Liver (tissue), 8 donors: ENCODE measurements at regions not wholly inside any gene's neighbourhood (a gene's known extent, or its start where the extent isn't known, plus 50 kb on each side); places are given as distances from the start of the nearest gene placed in this dataset.

Experiments used
- DNase-seq: peaks from one replicate; pipeline ENCODE4 v3.0.0-alpha.2; 2017; ENCODE audit warnings: low spot score
- H3K27ac ChIP-seq, 2 donors: one replicate each; pipeline ENCODE4 v1.7.0; 2013; ENCODE audit warnings: inconsistent platforms in 2 of 2, low read length in 2 of 2, control low read depth in 1 of 2, low read depth in 1 of 2, mild to moderate bottlenecking in 1 of 2
- H3K27me3 ChIP-seq, 4 donors: one replicate each; pipeline versions ENCODE4 v1.6.1 to v1.7.0; 2013; ENCODE audit warnings: low read length in 3 of 4, inconsistent platforms in 1 of 4, mild to moderate bottlenecking in 1 of 4, moderate library complexity in 1 of 4; ENCODE audit not compliant: control insufficient read depth in 4 of 4, insufficient read depth in 4 of 4
- H3K36me3 ChIP-seq, 4 donors: one replicate each; pipeline versions ENCODE4 v1.6.1 to v1.7.0; 2013; ENCODE audit warnings: low read length in 3 of 4, mild to moderate bottlenecking in 3 of 4, low read depth in 1 of 4, moderate library complexity in 1 of 4; ENCODE audit not compliant: control insufficient read depth in 4 of 4, insufficient read depth in 3 of 4
- H3K4me1 ChIP-seq, 4 donors: one replicate each; pipeline versions ENCODE4 v1.6.1 to v1.7.0; 2013; ENCODE audit warnings: low read length in 3 of 4, mild to moderate bottlenecking in 3 of 4, moderate library complexity in 1 of 4; ENCODE audit not compliant: control insufficient read depth in 4 of 4, insufficient read depth in 4 of 4
- H3K4me3 ChIP-seq, 3 donors: one replicate each; pipeline versions ENCODE4 v1.6.1 to v1.7.0; 2013; ENCODE audit warnings: low read length in 3 of 3, control low read depth in 1 of 3, low read depth in 1 of 3, mild to moderate bottlenecking in 1 of 3
- H3K9ac ChIP-seq, 2 donors: one replicate each; pipeline ENCODE4 v1.7.0; 2013; ENCODE audit warnings: low read length in 2 of 2, mild to moderate bottlenecking in 2 of 2, moderate library complexity in 2 of 2, control low read depth in 1 of 2, low read depth in 1 of 2
- H3K9me3 ChIP-seq, 4 donors: one replicate each; pipeline versions ENCODE4 v1.6.1 to v1.7.0; 2013; ENCODE audit warnings: low read length in 3 of 4; ENCODE audit not compliant: control insufficient read depth in 4 of 4
- CTCF ChIP-seq: fragments of 150-350 bp; IDR thresholded peaks from 2 replicates; pipeline ENCODE4 v1.5.1; 2017; ENCODE audit warnings: improper control_type of control experiment, low read depth, low read length; ENCODE audit not compliant: missing input control
- EGR1 ChIP-seq, 2 donors: IDR thresholded peaks; 2 replicates each; pipeline ENCODE4 v1.6.1; 2016 to 2018; ENCODE audit warnings: antibody characterized with exemption in 2 of 2, low read depth in 2 of 2
- FOXA1 ChIP-seq: IDR thresholded peaks from 2 replicates; pipeline ENCODE4 v1.6.1; 2016; ENCODE audit warnings: antibody characterized with exemption
- FOXA2 ChIP-seq: IDR thresholded peaks from 2 replicates; pipeline ENCODE4 v1.6.1; 2016; ENCODE audit warnings: antibody characterized with exemption
- GABPA ChIP-seq, 2 donors: IDR thresholded peaks in 1 of 2; conservative IDR thresholded peaks in 1 of 2; 2 replicates each; pipeline ENCODE4 v1.6.1; 2016; ENCODE audit warnings: antibody characterized with exemption in 2 of 2, mild to moderate bottlenecking in 1 of 2, moderate library complexity in 1 of 2
- HNF4A ChIP-seq, 2 donors: conservative IDR thresholded peaks; 2 replicates each; pipeline ENCODE4 v1.6.1; 2016; ENCODE audit warnings: antibody characterized with exemption in 2 of 2, mild to moderate bottlenecking in 2 of 2
- HNF4G ChIP-seq: IDR thresholded peaks from 2 replicates; pipeline ENCODE4 v1.6.1; 2016; ENCODE audit warnings: antibody characterized with exemption
- JUND ChIP-seq, 2 donors: IDR thresholded peaks; 2 replicates each; pipeline ENCODE4 v1.6.1; 2016; ENCODE audit warnings: antibody characterized with exemption in 2 of 2
- MAX ChIP-seq: IDR thresholded peaks from 2 replicates; pipeline ENCODE4 v1.6.1; 2016; ENCODE audit warnings: antibody characterized with exemption
- NR2F2 ChIP-seq: IDR thresholded peaks from 2 replicates; pipeline ENCODE4 v1.6.1; 2016; ENCODE audit warnings: antibody characterized with exemption
- RAD21 ChIP-seq, 2 donors: IDR thresholded peaks; 2 replicates each; pipeline ENCODE4 v1.6.1; 2016; ENCODE audit warnings: antibody characterized with exemption in 2 of 2, mild to moderate bottlenecking in 2 of 2
- RXRA ChIP-seq, 2 donors: IDR thresholded peaks; 2 replicates each; pipeline ENCODE4 v1.6.1; 2017 to 2018; ENCODE audit warnings: antibody characterized with exemption in 2 of 2, mild to moderate bottlenecking in 1 of 2
- SP1 ChIP-seq: IDR thresholded peaks from 2 replicates; pipeline ENCODE4 v1.6.1; 2018; ENCODE audit warnings: antibody characterized with exemption, mild to moderate bottlenecking
- TAF1 ChIP-seq: conservative IDR thresholded peaks from 2 replicates; pipeline ENCODE4 v1.6.1; 2016; ENCODE audit warnings: antibody characterized with exemption, mild to moderate bottlenecking
- YY1 ChIP-seq: IDR thresholded peaks from 2 replicates; pipeline ENCODE4 v1.6.1; 2016; ENCODE audit warnings: antibody characterized with exemption, mild to moderate bottlenecking
- WGBS: extraction: QIAGEN DNeasy Blood & Tissue Kit; methylation state at CpG from one replicate; pipeline ENCODE4 v1.1.7; 2013; 5-methylcytosine and 5-hydroxymethylcytosine counted together
- TF ChIP-seq, protein P1 (sequence below): IDR thresholded peaks from 2 replicates; pipeline ENCODE4 v1.6.1; 2016; ENCODE audit warnings: antibody characterized with exemption
- TF ChIP-seq, protein P2 (sequence below): IDR thresholded peaks from 2 replicates; pipeline ENCODE4 v1.6.1; 2016; ENCODE audit warnings: antibody characterized with exemption
- donor health status: healthy.
- donor health status: healthy.
- donor health status: healthy.
- donor health status: healthy.
- donor health status: healthy.

- TF ChIP-seq CTCF (no peak), SP1 (no peak), JUND (IDR thresholded peaks at IDR 0.05) (no peak), FOXA2 (no peak), GABPA (IDR thresholded peaks at IDR 0.05 in 1 of 2, conservative IDR thresholded peaks at IDR 0.05 in 1 of 2) (no peak), RXRA (IDR thresholded peaks at IDR 0.05) (no peak), HNF4G (no peak), EGR1 (IDR thresholded peaks at IDR 0.05; ENCODE audit: low read depth in 2 of 2) (no peak)
- TF ChIP-seq, protein P1, sequence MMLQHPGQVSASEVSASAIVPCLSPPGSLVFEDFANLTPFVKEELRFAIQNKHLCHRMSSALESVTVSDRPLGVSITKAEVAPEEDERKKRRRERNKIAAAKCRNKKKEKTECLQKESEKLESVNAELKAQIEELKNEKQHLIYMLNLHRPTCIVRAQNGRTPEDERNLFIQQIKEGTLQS, result no peak
Observed at GRCh38 chr16:35144212-35144932, 1685.0 kb downstream of the TP53TG3F start (continued).

- TF ChIP-seq NR2F2 (no peak), GABPA (IDR thresholded peaks at IDR 0.05 in 1 of 2, conservative IDR thresholded peaks at IDR 0.05 in 1 of 2) (no peak), SP1 (no peak), RAD21 (IDR thresholded peaks at IDR 0.05) (no peak), CTCF (no peak), HNF4G (no peak), HNF4A (conservative IDR thresholded peaks at IDR 0.05) (no peak), MAX (no peak), YY1 (no peak), EGR1 (IDR thresholded peaks at IDR 0.05; ENCODE audit: low read depth in 2 of 2) (no peak), TAF1 (no peak), FOXA1 (no peak), RXRA (IDR thresholded peaks at IDR 0.05) (no peak)
- TF ChIP-seq, protein P1, result no peak
- TF ChIP-seq, protein P2, sequence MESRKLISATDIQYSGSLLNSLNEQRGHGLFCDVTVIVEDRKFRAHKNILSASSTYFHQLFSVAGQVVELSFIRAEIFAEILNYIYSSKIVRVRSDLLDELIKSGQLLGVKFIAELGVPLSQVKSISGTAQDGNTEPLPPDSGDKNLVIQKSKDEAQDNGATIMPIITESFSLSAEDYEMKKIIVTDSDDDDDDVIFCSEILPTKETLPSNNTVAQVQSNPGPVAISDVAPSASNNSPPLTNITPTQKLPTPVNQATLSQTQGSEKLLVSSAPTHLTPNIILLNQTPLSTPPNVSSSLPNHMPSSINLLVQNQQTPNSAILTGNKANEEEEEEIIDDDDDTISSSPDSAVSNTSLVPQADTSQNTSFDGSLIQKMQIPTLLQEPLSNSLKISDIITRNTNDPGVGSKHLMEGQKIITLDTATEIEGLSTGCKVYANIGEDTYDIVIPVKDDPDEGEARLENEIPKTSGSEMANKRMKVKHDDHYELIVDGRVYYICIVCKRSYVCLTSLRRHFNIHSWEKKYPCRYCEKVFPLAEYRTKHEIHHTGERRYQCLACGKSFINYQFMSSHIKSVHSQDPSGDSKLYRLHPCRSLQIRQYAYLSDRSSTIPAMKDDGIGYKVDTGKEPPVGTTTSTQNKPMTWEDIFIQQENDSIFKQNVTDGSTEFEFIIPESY, result no peak
- DNase-seq, result no peak
- 81% methylated on average over 23 of the region's 23 CpGs for WGBS
- Histone ChIP-seq H3K27ac (no peak overlapping the region), H3K9me3 (peaks cover 0 to 7% (median 2%) of the 10 kb centered on the region in 4 donors), H3K4me1 (no peaks in the 10 kb centered on the region), H3K27me3 (no peaks in the 10 kb centered on the region), H3K9ac (no peak overlapping the region), H3K4me3 (no peak overlapping the region), H3K36me3 (no peaks in the 10 kb centered on the region)
Observed at GRCh38 chr16:35146031-35146710, 1686.8 kb downstream of the TP53TG3F start.
